Gastroesophageal sphincter (tissue), 4 donors: ENCODE measurements at regions not wholly inside any gene's neighbourhood (a gene's known extent, or its start where the extent isn't known, plus 50 kb on each side); places are given as distances from the start of the nearest gene placed in this dataset.

Experiments used
- ATAC-seq: fragments of 150-250 bp; one replicate; pipeline ENCODE4 v1.9.1; 2016; ENCODE audit warnings: mild to moderate bottlenecking, moderate library complexity
- H3K27ac ChIP-seq, 4 donors: fragments of 200-600 bp; sonication (generic) in 3 of 4; 1 replicate in 3 of 4; 2 replicates in 1 of 4; pipeline ENCODE4 v1.5.1; 2016 to 2019
- H3K27me3 ChIP-seq: fragments of 200-600 bp; sonication (generic); one replicate; pipeline ENCODE4 v1.5.1; 2019
- H3K36me3 ChIP-seq, 2 donors: fragments of 200-600 bp; sonication (generic); one replicate each; pipeline ENCODE4 v1.5.1; 2019; ENCODE audit warnings: control low read depth in 1 of 2
- H3K4me1 ChIP-seq, 3 donors: fragments of 200-600 bp; sonication (generic); 1 replicate in 2 of 3; 2 replicates in 1 of 3; pipeline ENCODE4 v1.5.1; 2016 to 2019; ENCODE audit warnings: control low read depth in 2 of 3
- H3K4me3 ChIP-seq, 2 donors: fragments of 200-600 bp; sonication (generic); one replicate each; pipeline ENCODE4 v1.5.1; 2019; ENCODE audit warnings: mild to moderate bottlenecking in 1 of 2, moderate library complexity in 1 of 2
- H3K9me3 ChIP-seq, 3 donors: fragments of 200-600 bp; sonication (generic); one replicate each; pipeline ENCODE4 v1.5.1; 2017 to 2019; ENCODE audit warnings: control low read depth in 2 of 3
- CTCF ChIP-seq, 4 experiments: fragments of 200-600 bp in 2 of 4; fragments of 450-650 bp in 2 of 4; sonication (generic) in 1 of 4; IDR thresholded peaks; one replicate each; pipeline ENCODE4 v1.5.1; 2017 to 2019; ENCODE audit warnings: antibody characterized with exemption in 4 of 4, mild to moderate bottlenecking in 2 of 4, moderate library complexity in 2 of 4
- EP300 ChIP-seq: sonication (generic); formaldehyde crosslinking; IDR thresholded peaks from one replicate; pipeline ENCODE4 v1.6.1; 2017; ENCODE audit warnings: antibody characterized with exemption, mild to moderate bottlenecking
- POLR2A ChIP-seq, 2 donors: fragments of 450-650 bp; IDR thresholded peaks; one replicate each; pipeline ENCODE4 v1.6.1; 2017; ENCODE audit warnings: antibody characterized with exemption in 2 of 2, mild to moderate bottlenecking in 2 of 2, moderate library complexity in 1 of 2
- POLR2AphosphoS5 ChIP-seq: sonication (generic); formaldehyde crosslinking; IDR thresholded peaks from one replicate; pipeline ENCODE4 v1.6.1; 2017; ENCODE audit warnings: antibody characterized with exemption
- WGBS, 2 donors: methylation state at CpG; one replicate each; pipeline ENCODE4 v1.1.5; 2018; ENCODE audit warnings: low coverage in 1 of 2; 5-methylcytosine and 5-hydroxymethylcytosine counted together

DNA sequence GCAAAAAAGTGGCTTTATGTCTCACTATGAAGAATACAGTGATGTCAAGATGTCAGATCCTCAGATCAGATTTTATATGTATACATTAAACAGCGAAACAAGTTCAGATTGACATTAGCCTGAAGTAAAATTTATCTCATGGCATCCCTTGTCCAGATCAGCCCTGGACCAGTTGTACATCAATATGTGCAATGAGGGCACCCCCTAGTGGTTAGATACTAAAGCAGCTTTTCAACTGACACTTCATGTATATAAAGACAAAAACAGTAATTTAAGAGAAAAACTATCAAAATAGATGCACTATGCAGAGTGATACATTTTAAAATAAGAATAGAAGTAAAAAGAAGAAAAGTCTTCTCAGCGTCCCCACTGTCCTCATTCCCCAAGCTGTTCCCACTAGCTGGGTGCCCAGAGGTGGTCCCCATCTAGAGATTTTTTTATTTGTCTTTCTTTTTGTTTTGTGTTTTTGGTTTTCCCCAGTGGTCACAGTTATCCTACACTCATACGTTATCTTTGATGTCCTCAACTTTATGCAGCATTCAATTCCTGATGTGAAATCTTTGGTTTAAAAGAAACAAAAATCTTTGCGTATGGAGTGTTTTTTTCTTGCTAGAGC is 2193.4 kb upstream of the RAG2 start:
- no peak for ATAC-seq
- H3K36me3 ChIP-seq, result no peaks in the 10 kb centered on the region
- 5 to 31% methylated on average over 3 to 4 of the region's 4 CpGs for WGBS, 2 donors

DNA sequence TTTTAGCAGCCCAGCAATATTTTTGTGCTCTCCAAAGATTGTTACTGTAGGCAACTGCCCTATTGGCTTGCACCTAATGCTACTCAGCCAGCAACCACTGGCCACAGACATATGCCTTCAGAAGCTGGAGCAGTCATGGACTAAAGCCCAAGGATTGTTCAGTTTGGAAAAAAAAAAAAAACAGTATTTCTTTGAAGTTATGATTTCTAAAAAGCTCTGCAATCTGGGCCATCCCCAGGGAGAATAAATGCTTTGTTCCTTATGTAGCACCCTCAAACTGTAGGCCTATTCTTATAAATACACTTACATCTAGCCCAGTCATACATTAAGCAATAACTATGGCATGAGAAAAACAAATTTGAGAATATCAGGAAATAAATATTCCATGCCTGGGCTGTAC is 2190.5 kb upstream of the RAG2 start:
- no peak for ATAC-seq
- Histone ChIP-seq H3K9me3 (no peaks in the 10 kb centered on the region), H3K27me3 (no peaks in the 10 kb centered on the region), H3K4me3 (no peak overlapping the region), H3K27ac (no peak overlapping the region), H3K36me3 (no peaks in the 10 kb centered on the region), H3K4me1 (no peaks in the 10 kb centered on the region)
- no peak for TF ChIP-seq CTCF (IDR thresholded peaks at IDR 0.05)
- TF ChIP-seq EP300, result no peak
- no peak for TF ChIP-seq POLR2AphosphoS5
- TF ChIP-seq POLR2A (IDR thresholded peaks at IDR 0.05), result no peak

More for the DNA sequence above, 2193.4 kb upstream of the RAG2 start:
- Histone ChIP-seq H3K4me1 (no peaks in the 10 kb centered on the region), H3K4me3 (no peak overlapping the region), H3K27me3 (no peaks in the 10 kb centered on the region), H3K27ac (no peak overlapping the region), H3K9me3 (no peaks in the 10 kb centered on the region)
- TF ChIP-seq POLR2A (IDR thresholded peaks at IDR 0.05) (no peak), CTCF (IDR thresholded peaks at IDR 0.05) (peak; percentile 45 to 74 (median 54)), EP300 (no peak), POLR2AphosphoS5 (no peak)

- WGBS, 2 donors, result 83 to 94% methylated on average over 2 of the region's 2 CpGs
- H3K9me3 ChIP-seq, result no peaks in the 10 kb centered on the region
- no peak for ATAC-seq
Observed at GRCh38 chr11:38784164-38784563, 2186.1 kb upstream of the RAG2 start.

DNA sequence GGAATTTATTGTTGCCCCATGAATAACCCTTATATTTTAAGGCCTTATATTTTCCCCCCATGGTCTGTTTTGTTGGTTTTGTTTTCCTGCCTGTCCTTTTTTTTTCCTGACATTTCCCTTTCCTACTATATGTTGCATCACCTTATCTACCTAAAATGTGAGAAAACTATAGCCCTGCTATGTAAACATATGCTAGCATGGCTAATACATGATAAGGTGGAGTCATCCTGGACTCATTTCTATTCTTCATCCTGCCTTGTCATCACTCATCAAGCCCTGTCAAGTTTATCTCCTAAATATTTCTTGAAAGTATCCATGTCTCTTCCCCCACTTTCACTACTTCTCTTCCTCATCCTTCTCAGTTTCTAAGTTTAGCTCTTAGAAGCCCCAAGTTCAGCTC is 2168.8 kb upstream of the RAG2 start:
- Histone ChIP-seq H3K4me1 (no peaks in the 10 kb centered on the region), H3K4me3 (no peak overlapping the region), H3K9me3 (peaks cover 0 to 3% (median 0%) of the 10 kb centered on the region in 3 donors), H3K36me3 (no peaks in the 10 kb centered on the region), H3K27ac (no peak overlapping the region), H3K27me3 (no peaks in the 10 kb centered on the region)
- no peak for TF ChIP-seq POLR2AphosphoS5
- no peak for TF ChIP-seq CTCF (IDR thresholded peaks at IDR 0.05)
- no peak for TF ChIP-seq POLR2A (IDR thresholded peaks at IDR 0.05)
- TF ChIP-seq EP300, result no peak
- no peak for ATAC-seq

More at GRCh38 chr11:38784164-38784563, 2186.1 kb upstream of the RAG2 start:
- Histone ChIP-seq H3K4me1 (no peaks in the 10 kb centered on the region), H3K27me3 (no peaks in the 10 kb centered on the region), H3K4me3 (no peak overlapping the region), H3K27ac (no peak overlapping the region), H3K36me3 (no peaks in the 10 kb centered on the region)
- TF ChIP-seq EP300 (no peak), CTCF (IDR thresholded peaks at IDR 0.05) (no peak), POLR2A (IDR thresholded peaks at IDR 0.05) (no peak), POLR2AphosphoS5 (no peak)

- Histone ChIP-seq H3K9me3 (no peaks in the 10 kb centered on the region), H3K27me3 (no peaks in the 10 kb centered on the region), H3K4me3 (no peak overlapping the region), H3K4me1 (no peaks in the 10 kb centered on the region), H3K27ac (no peak overlapping the region), H3K36me3 (no peaks in the 10 kb centered on the region)
- no peak for ATAC-seq
- TF ChIP-seq POLR2AphosphoS5 (no peak), EP300 (no peak), POLR2A (IDR thresholded peaks at IDR 0.05) (no peak), CTCF (IDR thresholded peaks at IDR 0.05) (no peak)
Observed at GRCh38 chr11:38759394-38759793, 2161.4 kb upstream of the RAG2 start.
